CD4-positive, alpha-beta T cell (primary cell): ENCODE measurements at regions not wholly inside any gene's neighbourhood (a gene's known extent, or its start where the extent isn't known, plus 50 kb on each side); places are given as distances from the start of the nearest gene placed in this dataset.

ENCODE experiments used
- ATAC-seq: fragments of 200-7000 bp; cut with Tn5 transposase; one replicate; pipeline ENCODE4 v1.10.0; 2022; ENCODE audit warnings: mild to moderate bottlenecking; ENCODE audit not compliant: poor library complexity
- CTCF ChIA-PET: fragments of 350-600 bp; sonication (Branson Sonifier 250); formaldehyde crosslinking; loops from one replicate; lab custom pipeline; 2021; ENCODE audit warnings: antibody characterized with exemption, inconsistent platforms; lab: Charles Lee
- POLR2A ChIA-PET: fragments of 350-600 bp; sonication (Branson Sonifier 250); formaldehyde crosslinking; loops from one replicate; lab custom pipeline; 2021; ENCODE audit warnings: antibody characterized with exemption, inconsistent platforms; lab: Charles Lee
- DNase-seq, 14 experiments: peaks; one replicate each; pipeline ENCODE4 v3.0.0-alpha.2; 2013 to 2020; ENCODE audit warnings: mixed read lengths in 2 of 14
- H3K27ac ChIP-seq, 2 donors: one replicate each; pipeline versions ENCODE4 v1.5.1 to v1.7.0; 2013; ENCODE audit warnings: low read length in 2 of 2, low read depth in 1 of 2, mild to moderate bottlenecking in 1 of 2
- H3K27me3 ChIP-seq, 2 experiments: 1 replicate in 1 of 2; 2 replicates in 1 of 2; pipeline versions ENCODE4 v1.6.1 to v1.7.0; 2013; ENCODE audit warnings: low read length in 2 of 2, control low read depth in 1 of 2, mild to moderate bottlenecking in 1 of 2, moderate library complexity in 1 of 2; ENCODE audit not compliant: insufficient read depth in 2 of 2, control insufficient read depth in 1 of 2
- H3K36me3 ChIP-seq: one replicate; pipeline ENCODE4 v1.6.1; 2013; ENCODE audit warnings: low read length, control low read depth; ENCODE audit not compliant: insufficient read depth
- H3K4me1 ChIP-seq: one replicate; pipeline ENCODE4 v1.6.1; 2013; ENCODE audit warnings: low read length, control low read depth; ENCODE audit not compliant: insufficient read depth
- H3K4me3 ChIP-seq: one replicate; pipeline ENCODE4 v1.5.1; 2013; ENCODE audit warnings: mild to moderate bottlenecking, low read length, moderate library complexity
- H3K9me3 ChIP-seq, 2 experiments: 1 replicate in 1 of 2; 2 replicates in 1 of 2; pipeline versions ENCODE4 v1.6.1 to v1.7.0; 2013; ENCODE audit warnings: low read length in 2 of 2, mild to moderate bottlenecking in 2 of 2, control low read depth in 1 of 2, moderate library complexity in 1 of 2; ENCODE audit not compliant: control insufficient read depth in 1 of 2, insufficient read depth in 1 of 2
- H3K27ac Mint-ChIP-seq: one replicate; pipeline ENCODE4 v1.8.0; 2020; ENCODE audit warnings: mixed read lengths
- H3K27me3 Mint-ChIP-seq: one replicate; pipeline ENCODE4 v1.8.0; 2021; ENCODE audit warnings: mixed read lengths
- H3K36me3 Mint-ChIP-seq: one replicate; pipeline ENCODE4 v1.8.0; 2021; ENCODE audit warnings: low read depth, mixed read lengths
- H3K4me1 Mint-ChIP-seq: one replicate; pipeline ENCODE4 v1.8.0; 2021; ENCODE audit warnings: low read depth, mixed read lengths
- H3K4me3 Mint-ChIP-seq: one replicate; pipeline ENCODE4 v1.8.0; 2020; ENCODE audit warnings: mild to moderate bottlenecking, mixed read lengths
- H3K9me3 Mint-ChIP-seq: one replicate; pipeline ENCODE4 v1.8.0; 2020; ENCODE audit warnings: mixed read lengths
- CTCF ChIP-seq: fragments of 200-600 bp; IDR thresholded peaks from one replicate; pipeline ENCODE4 v1.8.0; 2022; ENCODE audit warnings: antibody characterized with exemption, mild to moderate bottlenecking
- intact Hi-C, 2 experiments: fragments of 100-400 bp; cut with DNase I in 1 of 2; cut with micrococcal nuclease in 1 of 2; formaldehyde crosslinking; loops; one replicate each; pipeline versions ENCODE4 v1.15.1 to v1.9.0; 2023 to 2025; cut with DNase I, micrococcal nuclease

GRCh38 chr13:67623630-67624029, 393.5 kb upstream of the PCDH9 start:
- CTCF ChIA-PET, result no interaction called here
- Mint-ChIP-seq H3K9me3 (peaks cover 10% of the 10 kb centered on the region), H3K36me3 (no peaks in the 10 kb centered on the region), H3K4me3 (no peak overlapping the region), H3K4me1 (no peaks in the 10 kb centered on the region), H3K27me3 (no peaks in the 10 kb centered on the region), H3K27ac (no peak overlapping the region)
- DNase-seq, result no peak
- H3K9me3 ChIP-seq, result no peaks in the 10 kb centered on the region
- intact Hi-C loops, result no loop called here
- H3K27ac ChIP-seq, result no peak overlapping the region
- H3K27me3 ChIP-seq, result no peaks in the 10 kb centered on the region
- ATAC-seq, result no peak
- POLR2A ChIA-PET, result no interaction called here
- H3K36me3 ChIP-seq, result no peaks in the 10 kb centered on the region
- H3K4me3 ChIP-seq, result no peak overlapping the region
- no peaks in the 10 kb centered on the region for H3K4me1 ChIP-seq
- TF ChIP-seq CTCF, result no peak

GRCh38 chr13:67620665-67621064, 390.5 kb upstream of the PCDH9 start:
- Histone ChIP-seq H3K27me3 (no peaks in the 10 kb centered on the region), H3K9me3 (no peaks in the 10 kb centered on the region), H3K4me3 (no peak overlapping the region), H3K4me1 (no peaks in the 10 kb centered on the region), H3K36me3 (no peaks in the 10 kb centered on the region), H3K27ac (no peak overlapping the region)
- ATAC-seq, result no peak
- ChIA-PET POLR2A (no interaction called here), CTCF (no interaction called here)
- H3K36me3 Mint-ChIP-seq, result no peaks in the 10 kb centered on the region
- H3K4me3 Mint-ChIP-seq, result no peak overlapping the region
- peaks cover 5% of the 10 kb centered on the region for H3K9me3 Mint-ChIP-seq
- intact Hi-C loops, result no loop called here
- DNase-seq, result no peak
- H3K27me3 Mint-ChIP-seq, result no peaks in the 10 kb centered on the region
- TF ChIP-seq CTCF, result no peak
- no peaks in the 10 kb centered on the region for H3K4me1 Mint-ChIP-seq
- H3K27ac Mint-ChIP-seq, result no peak overlapping the region

GRCh38 chr13:67619995-67620380, 389.9 kb upstream of the PCDH9 start:
- DNase-seq, result no peak
- no peaks in the 10 kb centered on the region for H3K4me1 ChIP-seq
- Mint-ChIP-seq H3K9me3 (peaks cover 7% of the 10 kb centered on the region), H3K4me1 (no peaks in the 10 kb centered on the region), H3K27ac (no peak overlapping the region), H3K4me3 (no peak overlapping the region), H3K27me3 (no peaks in the 10 kb centered on the region), H3K36me3 (no peaks in the 10 kb centered on the region)
- no peaks in the 10 kb centered on the region for H3K36me3 ChIP-seq
- no peaks in the 10 kb centered on the region for H3K27me3 ChIP-seq
- intact Hi-C loops, result no loop called here
- H3K27ac ChIP-seq, result no peak overlapping the region
- ChIA-PET CTCF (no interaction called here), POLR2A (no interaction called here)
- ATAC-seq, result no peak
- no peak for TF ChIP-seq CTCF
- H3K4me3 ChIP-seq, result no peak overlapping the region
- no peaks in the 10 kb centered on the region for H3K9me3 ChIP-seq
